Left ventricle myocardium inferior (tissue), 1 donor: ENCODE measurements at regions not wholly inside any gene's neighbourhood (a gene's known extent, or its start where the extent isn't known, plus 50 kb on each side); places are given as distances from the start of the nearest gene placed in this dataset.
A peak's percentile ranks its signal among the peaks of the same experiment; 100 is the strongest.

ENCODE experiments used
- DNase-seq: peaks from one replicate; pipeline ENCODE4 v3.0.0-alpha.2; 2020
- H3K27ac ChIP-seq: fragments of 200-600 bp; replicated peaks from 2 replicates; pipeline ENCODE4 v1.8.0; 2021
- H3K27me3 ChIP-seq: fragments of 200-600 bp; 2 replicates; pipeline ENCODE4 v1.8.0; 2021; ENCODE audit warnings: low read depth
- H3K36me3 ChIP-seq: fragments of 200-600 bp; 2 replicates; pipeline ENCODE4 v1.8.0; 2021
- H3K4me1 ChIP-seq: fragments of 200-600 bp; 2 replicates; pipeline ENCODE4 v1.8.0; 2021
- H3K4me3 ChIP-seq: fragments of 200-600 bp; 2 replicates; pipeline ENCODE4 v1.8.0; 2021; ENCODE audit warnings: mild to moderate bottlenecking, moderate library complexity
- H3K9me3 ChIP-seq: fragments of 200-600 bp; replicated peaks from 2 replicates; pipeline ENCODE4 v1.8.0; 2021
- CTCF ChIP-seq: fragments of 200-600 bp; IDR thresholded peaks from 2 replicates; pipeline ENCODE4 v1.8.0; 2021; ENCODE audit warnings: antibody characterized with exemption, mild to moderate bottlenecking, borderline replicate concordance
- intact Hi-C: fragments of 100-400 bp; cut with micrococcal nuclease; formaldehyde crosslinking; loops from one replicate; pipeline ENCODE4 v1.11.0; 2022
- donor health status: DM: no; HTN: yes; CAD: no; lungs with severe emphysema.

GRCh38 chr6:144415835-144416237 is 130.7 kb downstream of the UTRN start:
- intact Hi-C loops: no loop called here
- H3K27ac ChIP-seq: no peak overlapping the region
- no peaks in the 10 kb centered on the region for H3K9me3 ChIP-seq
- H3K27me3 ChIP-seq: no peaks in the 10 kb centered on the region
- TF ChIP-seq CTCF: no peak
- no peaks in the 10 kb centered on the region for H3K36me3 ChIP-seq
- no peak overlapping the region for H3K4me3 ChIP-seq
- H3K4me1 ChIP-seq: peaks cover 78% of the 10 kb centered on the region
- DNase-seq: no peak

DNA sequence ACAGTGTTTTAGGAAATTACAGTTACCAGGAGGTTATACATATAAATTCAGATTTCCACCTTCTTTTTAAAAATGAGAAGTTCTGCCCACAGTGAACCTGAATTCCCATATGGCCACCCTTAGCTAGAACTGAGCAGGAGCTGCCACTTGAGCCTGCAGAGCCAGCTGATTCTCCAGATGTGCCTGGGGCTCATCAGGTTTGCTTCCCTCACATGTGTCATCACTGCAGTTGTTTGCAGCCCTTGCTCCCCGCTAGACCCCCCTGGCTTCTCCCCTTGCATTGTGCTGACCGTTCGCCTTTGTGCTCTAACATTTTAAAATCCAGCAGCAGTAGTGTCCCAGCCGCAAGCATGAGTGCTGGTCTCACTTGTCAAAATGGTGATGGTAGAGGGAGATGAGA is 131.1 kb downstream of the UTRN start:
- intact Hi-C loops: no loop called here
- Histone ChIP-seq H3K4me3 (no peak overlapping the region), H3K9me3 (no peaks in the 10 kb centered on the region), H3K4me1 (peaks cover 78% of the 10 kb centered on the region), H3K36me3 (no peaks in the 10 kb centered on the region), H3K27ac (peak overlapping the region; percentile 14), H3K27me3 (no peaks in the 10 kb centered on the region)
- TF ChIP-seq CTCF: no peak
- DNase-seq: no peak

DNA sequence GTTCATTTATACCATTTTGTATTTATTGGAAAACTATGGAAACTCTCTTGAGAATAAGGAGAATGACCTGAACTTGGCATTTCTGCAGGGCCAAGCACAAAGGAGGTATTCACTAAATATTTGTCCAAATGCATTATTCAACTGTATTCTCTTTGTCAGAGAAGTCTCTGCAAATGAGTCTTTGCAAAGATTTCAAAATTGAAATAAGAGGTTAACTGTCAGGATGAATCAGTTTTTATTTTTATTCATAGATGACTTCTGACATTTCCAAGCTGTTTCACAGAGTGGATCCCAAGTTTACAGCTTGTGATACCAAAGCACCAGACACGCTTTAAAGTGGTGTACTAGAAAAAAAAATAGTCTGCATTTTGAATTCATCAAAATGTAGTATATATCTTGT is 131.6 kb downstream of the UTRN start:
- Histone ChIP-seq H3K4me3 (no peak overlapping the region), H3K27me3 (no peaks in the 10 kb centered on the region), H3K36me3 (no peaks in the 10 kb centered on the region), H3K9me3 (no peaks in the 10 kb centered on the region), H3K4me1 (peaks cover 76% of the 10 kb centered on the region), H3K27ac (peak overlapping the region; percentile 38)
- TF ChIP-seq CTCF: no peak
- DNase-seq: no peak
- intact Hi-C loops: no loop called here

DNA sequence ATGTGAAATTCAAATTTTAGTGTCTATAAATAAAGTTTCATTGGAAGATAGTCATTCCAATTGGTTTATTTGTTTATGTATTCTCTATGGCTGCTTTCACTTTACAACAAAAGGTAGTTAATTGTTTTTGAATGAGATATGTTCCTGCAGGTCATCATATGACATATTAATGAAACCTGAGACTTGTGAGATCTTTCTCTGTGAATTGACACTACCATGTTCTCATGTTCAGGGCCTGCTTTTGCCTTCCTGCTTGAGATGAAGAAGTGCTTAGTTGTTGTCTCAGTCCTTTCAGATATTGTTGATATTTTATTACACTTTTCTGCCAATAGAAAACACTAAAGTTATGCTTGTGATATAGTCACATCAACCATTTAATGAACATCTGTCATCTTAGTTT is 132.5 kb downstream of the UTRN start:
- intact Hi-C loops: no loop called here
- Histone ChIP-seq H3K27me3 (no peaks in the 10 kb centered on the region), H3K9me3 (no peaks in the 10 kb centered on the region), H3K4me3 (no peak overlapping the region), H3K27ac (peak overlapping the region; percentile 38), H3K36me3 (peaks cover 8% of the 10 kb centered on the region), H3K4me1 (peaks cover 73% of the 10 kb centered on the region)
- no peak for DNase-seq
- TF ChIP-seq CTCF: no peak

- H3K27ac ChIP-seq: no peak overlapping the region
- intact Hi-C loops: no loop called here
- H3K4me3 ChIP-seq: no peak overlapping the region
- H3K36me3 ChIP-seq: peaks cover 22% of the 10 kb centered on the region
- no peaks in the 10 kb centered on the region for H3K27me3 ChIP-seq
- peaks cover 71% of the 10 kb centered on the region for H3K4me1 ChIP-seq
- DNase-seq: no peak
- no peaks in the 10 kb centered on the region for H3K9me3 ChIP-seq
- no peak for TF ChIP-seq CTCF
These were observed 133.9 kb downstream of the UTRN start for GRCh38 chr6:144418959-144419545.

DNA sequence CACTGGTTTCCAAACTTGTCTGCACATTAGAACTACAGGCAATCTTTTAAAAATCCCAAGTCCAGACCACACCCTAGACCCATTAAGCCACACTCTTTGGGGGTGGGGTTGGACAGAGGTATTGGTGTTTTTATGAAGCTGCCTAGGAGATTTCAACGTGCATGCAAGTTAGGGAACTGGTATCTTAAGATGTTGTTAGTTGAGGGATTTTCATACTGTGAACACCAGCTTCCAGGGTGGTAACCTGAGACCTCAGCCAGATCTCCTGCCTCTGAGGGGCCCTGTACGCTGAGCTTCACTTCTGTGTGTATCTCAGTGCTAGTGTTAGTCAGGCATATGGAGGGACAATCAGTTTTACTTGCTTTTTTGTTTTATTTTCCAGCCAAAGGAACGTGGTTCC is 138.0 kb downstream of the UTRN start:
- H3K27ac ChIP-seq: no peak overlapping the region
- intact Hi-C loops: no loop called here

More for the DNA sequence above, 138.0 kb downstream of the UTRN start:
- Histone ChIP-seq H3K9me3 (no peaks in the 10 kb centered on the region), H3K36me3 (peaks cover 62% of the 10 kb centered on the region), H3K4me1 (peaks cover 42% of the 10 kb centered on the region), H3K4me3 (no peak overlapping the region), H3K27me3 (no peaks in the 10 kb centered on the region)
- no peak for DNase-seq
- no peak for TF ChIP-seq CTCF
